HT1080 (cell line): ENCODE measurements at regions not wholly inside any gene's neighbourhood (a gene's known extent, or its start where the extent isn't known, plus 50 kb on each side); places are given as distances from the start of the nearest gene placed in this dataset.

ENCODE experiments used
- DNase-seq: peaks from one replicate; pipeline ENCODE4 v3.0.0-alpha.2; 2015; ENCODE audit warnings: low read depth

- DNase-seq = no peak
Observed at GRCh38 chr13:111534751-111535522, 214.5 kb downstream of the TEX29 start.

DNA sequence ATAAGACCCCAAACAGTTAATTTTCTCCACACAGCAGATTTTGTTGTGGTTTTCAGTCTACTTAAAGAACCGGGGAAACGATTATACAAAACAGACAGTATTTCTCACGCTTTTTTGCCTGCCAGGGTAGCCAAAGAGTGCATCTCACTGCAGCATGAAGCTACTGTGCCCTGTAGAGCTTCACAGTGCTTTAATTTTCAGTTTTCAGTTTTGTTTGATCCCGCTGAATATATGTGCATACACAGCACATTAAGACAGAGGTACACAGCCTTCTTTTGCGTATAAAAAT is 215.0 kb downstream of the TEX29 start:
- no peak for DNase-seq

GRCh38 chr13:111536075-111536642 is 215.7 kb downstream of the TEX29 start:
- no peak for DNase-seq

- DNase-seq = no peak
Observed at GRCh38 chr13:111537115-111537728, 216.8 kb downstream of the TEX29 start.

GRCh38 chr13:111537843-111538499 is 217.5 kb downstream of the TEX29 start:
- no peak for DNase-seq

DNA sequence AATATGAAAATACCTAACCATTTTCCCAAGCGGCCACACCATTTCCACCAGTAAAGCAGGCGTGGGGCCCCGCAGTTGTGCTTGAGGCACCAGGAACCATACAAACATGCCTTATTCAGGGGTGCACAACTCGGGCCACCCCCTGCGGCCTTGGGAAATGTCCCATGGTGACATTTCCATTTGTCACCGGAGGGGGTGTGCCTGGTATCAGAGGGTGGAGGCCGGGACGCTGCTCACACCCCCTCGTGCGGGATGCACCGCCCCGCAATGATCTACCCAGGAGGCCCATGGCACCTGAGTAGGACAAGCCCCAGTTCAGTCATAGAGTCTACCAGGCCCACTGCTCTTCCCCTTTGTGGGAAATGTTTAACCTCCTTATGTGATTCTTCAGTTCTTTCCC is 218.8 kb downstream of the TEX29 start:
- DNase-seq = no peak

GRCh38 chr13:111539791-111540446 is 219.5 kb downstream of the TEX29 start:
- no peak for DNase-seq

DNA sequence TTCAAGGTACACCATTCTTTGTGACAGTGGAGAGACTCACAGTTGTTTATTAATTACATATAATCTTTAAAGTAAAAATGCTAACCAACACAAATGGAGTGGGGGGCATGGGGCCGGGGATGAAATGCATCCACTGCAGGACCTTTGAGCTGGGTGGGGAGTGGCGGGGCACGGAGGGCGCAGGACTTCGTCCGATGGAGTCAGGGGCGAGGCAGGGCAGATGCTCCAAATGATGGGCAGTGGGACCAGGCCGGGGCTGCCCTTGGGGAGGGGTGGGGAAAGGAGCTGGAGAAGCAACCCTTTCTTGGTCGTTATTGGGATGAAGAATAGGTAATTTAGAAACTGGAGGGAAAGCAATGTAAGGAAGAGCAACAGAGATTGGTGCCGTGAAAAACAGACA is 220.0 kb downstream of the TEX29 start:
- DNase-seq = no peak

DNA sequence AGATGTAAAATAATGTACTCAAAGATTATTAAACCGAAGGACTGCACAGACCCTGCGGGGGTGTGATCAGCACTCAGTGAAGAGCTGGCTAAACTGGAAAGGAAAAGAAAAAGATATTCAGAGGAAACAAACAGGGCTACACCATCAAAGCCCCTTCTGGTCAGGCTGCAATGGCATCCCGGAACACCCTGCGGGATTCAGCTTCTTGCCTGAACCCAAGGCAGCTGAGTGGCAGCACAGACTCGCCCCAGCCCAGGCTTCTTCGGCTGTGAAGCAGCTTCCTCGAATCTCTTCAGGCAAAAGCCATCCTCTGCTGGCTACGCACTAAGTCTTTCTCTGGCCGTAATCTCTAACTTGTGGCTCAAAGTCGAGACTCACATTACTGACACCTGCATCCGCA is 220.9 kb downstream of the TEX29 start:
- DNase-seq = no peak

GRCh38 chr13:111541752-111542529 is 221.5 kb downstream of the TEX29 start:
- no peak for DNase-seq

DNA sequence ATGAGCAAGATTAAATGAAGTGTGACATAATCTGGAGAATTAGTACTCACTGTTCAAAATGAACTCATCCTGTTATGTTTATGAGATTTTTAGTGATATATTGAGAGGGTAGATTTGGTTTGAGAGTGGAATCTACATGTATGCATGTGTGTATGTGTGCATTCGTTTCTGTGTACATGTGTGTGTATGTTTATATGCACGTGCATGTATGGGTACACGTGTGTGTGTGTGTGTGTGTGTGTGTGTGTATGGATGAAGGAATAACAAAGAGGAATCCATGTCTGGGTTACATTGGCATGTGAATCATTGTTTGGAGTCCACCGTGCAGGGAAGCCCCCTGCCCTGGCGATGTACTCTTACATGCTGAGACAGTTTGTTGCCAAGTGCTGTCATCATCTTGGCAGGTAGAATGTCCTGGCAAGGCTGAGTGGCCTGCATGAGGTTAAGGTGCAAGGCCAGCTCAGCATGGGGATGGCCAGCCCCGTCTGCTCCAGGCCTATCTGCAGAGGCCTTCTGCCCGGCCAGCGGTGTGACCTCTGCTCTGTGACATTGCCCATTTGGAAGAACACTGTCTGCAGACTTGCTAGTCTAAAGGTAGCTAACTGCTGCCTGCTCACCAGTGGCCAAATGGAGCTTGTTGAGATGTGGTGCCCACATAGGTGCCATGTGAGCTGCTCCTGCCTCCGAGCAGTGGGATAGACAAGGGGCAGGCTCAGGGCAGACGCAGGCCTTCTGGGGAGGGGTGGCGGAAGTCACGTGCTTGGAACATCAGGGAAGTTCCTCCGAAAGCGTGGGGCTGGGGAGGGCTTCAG is 222.3 kb downstream of the TEX29 start:
- DNase-seq = no peak

DNA sequence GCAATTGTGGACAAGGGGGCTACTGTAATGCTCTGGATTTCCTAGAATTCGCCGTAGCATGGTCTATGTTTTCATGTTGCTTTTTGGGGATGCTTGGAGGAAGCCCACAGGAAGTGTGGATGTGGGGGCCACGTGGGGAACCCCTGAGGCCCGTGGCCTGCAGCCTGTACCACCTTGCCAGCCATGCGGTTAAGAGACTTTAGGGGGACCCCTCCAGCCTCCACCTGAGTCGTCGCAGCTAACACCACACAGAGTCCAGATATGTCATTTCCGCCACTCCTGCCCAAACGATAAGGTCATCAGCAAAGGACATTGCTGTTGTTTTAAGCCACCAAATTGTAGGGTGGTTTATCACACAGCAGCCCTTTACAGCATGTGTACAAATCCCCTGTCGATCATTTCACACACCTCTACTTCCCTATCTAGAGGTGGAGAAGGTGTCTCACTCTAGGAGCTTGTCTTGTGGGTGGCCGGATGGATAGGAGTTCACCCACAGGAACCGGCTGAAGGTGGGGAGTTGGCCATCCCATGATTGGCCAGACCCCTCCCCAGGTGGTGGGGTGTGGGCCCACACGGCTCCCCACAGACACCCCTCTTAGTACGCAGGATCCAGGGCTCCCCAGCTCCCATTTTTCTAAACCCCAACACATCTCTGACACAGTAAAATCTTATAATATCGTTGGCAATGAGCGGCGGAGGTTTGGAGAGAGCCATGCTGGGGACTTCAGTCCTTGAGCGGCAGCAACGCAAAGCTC is 226.7 kb downstream of the TEX29 start:
- no peak for DNase-seq

GRCh38 chr13:111547726-111548273 is 227.4 kb downstream of the TEX29 start:
- no peak for DNase-seq

GRCh38 chr13:111548301-111548700 is 227.9 kb downstream of the TEX29 start:
- no peak for DNase-seq

GRCh38 chr13:111548805-111549204 is 228.4 kb downstream of the TEX29 start:
- no peak for DNase-seq

- no peak for DNase-seq
Observed at GRCh38 chr13:111549464-111549863, 229.0 kb downstream of the TEX29 start.

GRCh38 chr13:111550062-111550461 is 229.6 kb downstream of the TEX29 start:
- DNase-seq = no peak

- DNase-seq = no peak
Observed at GRCh38 chr13:111551204-111551820, 230.9 kb downstream of the TEX29 start.
